Bronchial epithelial cell (primary cell): ENCODE measurements at regions not wholly inside any gene's neighbourhood (a gene's known extent, or its start where the extent isn't known, plus 50 kb on each side); places are given as distances from the start of the nearest gene placed in this dataset.
"Not testable (repeated sequence)": the region's sequence is repeated elsewhere in the genome, so short reads cannot be mapped to it uniquely, and the experiment has no call there.

ENCODE experiments used
- DNase-seq: peaks from one replicate; pipeline ENCODE4 v3.0.0-alpha.2; 2010; ENCODE audit warnings: low read depth
- FAIRE-seq: peaks from 2 replicates; lab custom pipeline; 2011; peaks lifted over from hg19 to GRCh38; lab: Jason Lieb, UNC
- H3K27me3 ChIP-seq: 2 replicates; pipeline ENCODE4 v1.5.1; 2011; ENCODE audit warnings: low read length; ENCODE audit not compliant: control insufficient read depth, insufficient read depth
- H3K36me3 ChIP-seq: 2 replicates; pipeline ENCODE4 v1.5.1; 2011; ENCODE audit warnings: low read length; ENCODE audit not compliant: control insufficient read depth, insufficient read depth
- H3K4me3 ChIP-seq: 2 replicates; pipeline ENCODE4 v1.5.1; 2011; ENCODE audit warnings: mild to moderate bottlenecking, low read depth, low read length, control low read depth
- TF ChIP-seq, protein P1 (sequence below): IDR thresholded peaks from 2 replicates; pipeline ENCODE4 v1.5.1; 2011; ENCODE audit warnings: mild to moderate bottlenecking, moderate library complexity, low read length, control low read depth, inconsistent platforms; ENCODE audit not compliant: insufficient read depth, severe bottlenecking

DNA sequence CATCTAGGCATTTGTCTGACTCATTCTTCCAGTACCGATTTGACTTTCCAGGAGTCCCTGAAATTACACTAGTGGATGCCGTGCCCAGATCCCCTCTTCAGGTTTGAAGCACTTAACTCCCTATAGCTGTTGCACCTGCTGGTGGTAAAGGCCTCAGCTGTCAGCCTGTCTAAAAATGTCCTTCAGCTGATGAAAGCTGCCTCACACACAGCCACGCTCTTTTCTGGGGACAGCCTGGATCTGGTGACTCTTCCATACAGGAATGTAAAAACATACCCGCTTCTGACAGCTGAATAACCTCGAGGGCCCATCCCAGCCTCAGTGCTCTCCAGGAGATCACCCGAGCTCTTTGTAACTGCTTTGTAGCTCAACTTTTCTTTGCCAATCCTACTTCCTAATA is 534.1 kb upstream of the GRM7 start:
- TF ChIP-seq, protein P1, sequence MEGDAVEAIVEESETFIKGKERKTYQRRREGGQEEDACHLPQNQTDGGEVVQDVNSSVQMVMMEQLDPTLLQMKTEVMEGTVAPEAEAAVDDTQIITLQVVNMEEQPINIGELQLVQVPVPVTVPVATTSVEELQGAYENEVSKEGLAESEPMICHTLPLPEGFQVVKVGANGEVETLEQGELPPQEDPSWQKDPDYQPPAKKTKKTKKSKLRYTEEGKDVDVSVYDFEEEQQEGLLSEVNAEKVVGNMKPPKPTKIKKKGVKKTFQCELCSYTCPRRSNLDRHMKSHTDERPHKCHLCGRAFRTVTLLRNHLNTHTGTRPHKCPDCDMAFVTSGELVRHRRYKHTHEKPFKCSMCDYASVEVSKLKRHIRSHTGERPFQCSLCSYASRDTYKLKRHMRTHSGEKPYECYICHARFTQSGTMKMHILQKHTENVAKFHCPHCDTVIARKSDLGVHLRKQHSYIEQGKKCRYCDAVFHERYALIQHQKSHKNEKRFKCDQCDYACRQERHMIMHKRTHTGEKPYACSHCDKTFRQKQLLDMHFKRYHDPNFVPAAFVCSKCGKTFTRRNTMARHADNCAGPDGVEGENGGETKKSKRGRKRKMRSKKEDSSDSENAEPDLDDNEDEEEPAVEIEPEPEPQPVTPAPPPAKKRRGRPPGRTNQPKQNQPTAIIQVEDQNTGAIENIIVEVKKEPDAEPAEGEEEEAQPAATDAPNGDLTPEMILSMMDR, result no peak
- H3K4me3 ChIP-seq, result no peak overlapping the region
- H3K36me3 ChIP-seq, result no peaks in the 10 kb centered on the region
- DNase-seq (no peak), FAIRE-seq (no peak)
- no peaks in the 10 kb centered on the region for H3K27me3 ChIP-seq

DNA sequence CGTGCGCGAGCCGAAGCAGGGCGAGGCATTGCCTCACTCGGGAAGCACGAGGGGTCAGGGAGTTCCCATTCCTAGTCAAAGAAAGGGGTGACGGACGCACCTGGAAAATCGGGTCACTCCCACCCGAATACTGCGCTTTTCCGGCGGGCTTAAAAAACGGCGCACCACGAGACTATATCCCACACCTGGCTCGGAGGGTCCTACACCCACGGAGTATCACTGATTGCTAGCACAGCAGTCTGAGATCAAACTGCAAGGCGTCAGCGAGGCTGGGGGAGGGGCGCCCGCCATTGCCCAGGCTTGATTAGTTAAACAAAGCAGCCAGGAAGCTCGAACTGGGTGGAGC is 520.0 kb upstream of the GRM7 start:
- H3K4me3 ChIP-seq, DNase-seq, H3K27me3 ChIP-seq, H3K36me3 ChIP-seq, FAIRE-seq: not testable (repeated sequence)

DNA sequence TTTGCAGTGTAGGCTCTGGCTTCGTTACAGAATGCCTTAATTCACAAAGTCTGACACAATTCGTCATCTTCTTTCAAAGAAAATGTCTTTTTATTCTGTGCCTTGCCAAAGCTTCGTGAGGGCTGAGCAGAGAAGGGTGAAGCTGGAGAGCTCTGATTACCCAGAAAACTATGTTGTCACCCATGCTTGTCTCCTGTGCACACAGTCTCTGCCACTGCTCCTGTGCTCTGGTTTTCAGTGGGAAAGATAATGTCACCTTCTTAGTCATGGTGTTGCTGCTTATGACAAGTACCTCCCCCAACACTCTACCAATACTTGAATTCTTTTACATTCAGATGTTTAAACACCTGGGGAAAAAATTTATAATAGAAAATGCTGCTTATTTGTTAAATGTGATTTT is 509.2 kb upstream of the GRM7 start:
- Histone ChIP-seq H3K27me3 (no peaks in the 10 kb centered on the region), H3K4me3 (no peak overlapping the region), H3K36me3 (no peaks in the 10 kb centered on the region)
- DNase-seq, result no peak
- FAIRE-seq, result no peak
- TF ChIP-seq, protein P1, result no peak

DNA sequence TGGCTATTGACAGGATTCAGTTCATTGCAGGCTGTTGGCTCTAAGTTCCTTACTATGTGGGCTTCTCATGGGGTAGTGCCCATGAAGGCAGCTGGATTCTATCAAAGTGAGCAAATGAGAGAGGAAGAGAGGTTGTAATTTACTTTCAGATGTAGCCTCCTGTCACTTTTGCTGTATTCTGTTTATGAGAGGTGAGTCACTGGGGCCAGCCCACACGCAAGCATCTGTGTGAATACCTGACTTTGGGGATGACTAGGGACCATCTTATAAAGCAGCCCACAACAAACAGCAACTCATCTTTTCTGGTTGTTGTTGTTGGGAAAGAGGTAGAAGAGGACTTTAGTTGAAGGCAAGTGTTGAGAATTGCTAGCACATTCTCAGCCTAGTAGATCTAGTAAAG is 506.3 kb upstream of the GRM7 start:
- no peak for FAIRE-seq

DNA sequence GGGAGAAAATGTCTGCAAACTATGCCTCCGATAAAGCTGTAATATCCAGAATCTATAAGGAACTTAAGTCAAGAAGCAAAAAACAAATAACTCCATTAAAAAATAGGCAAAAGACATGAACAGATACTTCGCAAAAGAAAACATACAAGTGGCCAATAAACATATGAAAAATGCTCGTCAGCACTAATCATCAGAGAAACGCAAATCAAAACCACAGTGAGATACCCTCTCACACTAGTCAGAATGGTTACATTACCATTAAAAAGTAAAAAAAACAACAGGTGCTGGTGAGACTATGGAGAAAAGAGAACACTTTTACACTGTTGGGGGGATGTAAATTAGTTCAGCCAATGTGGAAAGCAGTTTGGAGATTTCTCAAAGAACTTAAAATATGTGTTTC is 498.5 kb upstream of the GRM7 start:
- TF ChIP-seq, protein P1, result no peak
- FAIRE-seq, result no peak
- Histone ChIP-seq H3K4me3 (no peak overlapping the region), H3K36me3 (no peaks in the 10 kb centered on the region), H3K27me3 (no peaks in the 10 kb centered on the region)
- no peak for DNase-seq

More for the DNA sequence above, 506.3 kb upstream of the GRM7 start:
- Histone ChIP-seq H3K4me3 (no peak overlapping the region), H3K27me3 (no peaks in the 10 kb centered on the region), H3K36me3 (no peaks in the 10 kb centered on the region)
- TF ChIP-seq, protein P1, result no peak
- no peak for DNase-seq

DNA sequence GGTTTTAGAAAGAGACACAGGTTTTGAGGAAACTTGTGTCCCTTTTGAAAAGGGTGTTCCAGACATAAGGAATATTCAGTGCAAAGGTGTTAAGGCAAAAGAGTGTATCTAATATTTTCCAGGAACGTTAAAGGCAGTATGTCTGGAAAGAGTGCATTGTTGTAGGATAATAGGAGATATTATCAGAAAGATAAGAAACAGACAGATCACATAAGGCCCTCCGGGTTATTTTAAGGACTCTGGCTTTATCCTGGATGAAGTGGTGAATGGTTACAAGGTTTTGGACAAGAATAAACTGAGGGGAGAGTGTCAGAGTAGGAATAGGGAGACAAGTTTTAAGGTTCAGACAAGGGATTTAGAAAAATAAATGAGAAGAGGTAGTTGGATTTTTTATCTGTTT is 493.7 kb upstream of the GRM7 start:
- FAIRE-seq, result no peak
- Histone ChIP-seq H3K36me3 (no peaks in the 10 kb centered on the region), H3K27me3 (no peaks in the 10 kb centered on the region), H3K4me3 (no peak overlapping the region)
- no peak for DNase-seq
- TF ChIP-seq, protein P1, result no peak

DNA sequence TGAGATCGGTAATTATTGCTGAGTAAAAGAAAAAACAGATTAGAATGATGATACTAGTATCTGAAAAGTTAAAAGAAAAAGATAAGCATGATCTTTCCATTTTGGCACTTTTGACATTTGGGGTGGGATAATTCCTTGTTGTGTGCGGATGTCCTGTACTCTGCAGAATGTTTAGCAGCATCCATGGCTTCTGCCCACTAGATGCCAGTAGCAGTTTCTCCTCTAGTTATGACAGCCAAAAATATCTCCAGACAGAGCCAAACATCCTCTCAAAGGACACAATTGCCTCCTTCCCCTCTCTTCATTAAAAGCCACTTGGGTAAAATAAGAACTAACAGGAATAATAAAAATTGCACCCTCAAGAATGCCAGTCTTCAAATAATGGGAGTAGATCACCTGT is 468.8 kb upstream of the GRM7 start:
- H3K27me3 ChIP-seq, result no peaks in the 10 kb centered on the region
- H3K4me3 ChIP-seq, result no peak overlapping the region
- TF ChIP-seq, protein P1, result no peak
- H3K36me3 ChIP-seq, result no peaks in the 10 kb centered on the region
- FAIRE-seq, result no peak
- no peak for DNase-seq
